ENCODE measurements at regions not wholly inside any gene's neighbourhood (a gene's known extent, or its start where the extent isn't known, plus 50 kb on each side); places are given as distances from the start of the nearest gene placed in this dataset.

DNA sequence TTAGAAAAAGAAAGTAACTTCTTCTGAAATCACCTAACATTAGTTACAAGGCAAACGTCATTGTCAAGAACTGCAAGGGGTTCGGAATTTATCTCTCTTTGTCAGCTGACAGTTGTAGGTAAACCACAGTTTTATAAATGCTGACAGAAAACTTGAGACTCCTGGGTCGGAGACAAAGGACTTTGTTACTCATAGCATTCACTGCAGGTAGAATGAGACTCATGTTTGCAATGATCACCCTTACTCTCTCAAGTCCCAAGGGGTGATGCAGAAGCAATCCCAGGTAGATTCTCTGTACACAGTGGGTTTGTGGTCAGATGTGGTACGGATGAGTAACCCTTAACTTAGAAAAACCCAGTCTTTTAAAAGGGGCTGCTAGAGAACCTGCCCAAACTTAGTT, 757.8 kb downstream of the TRIB2 start:
- TF ChIP-seq, protein P1, sequence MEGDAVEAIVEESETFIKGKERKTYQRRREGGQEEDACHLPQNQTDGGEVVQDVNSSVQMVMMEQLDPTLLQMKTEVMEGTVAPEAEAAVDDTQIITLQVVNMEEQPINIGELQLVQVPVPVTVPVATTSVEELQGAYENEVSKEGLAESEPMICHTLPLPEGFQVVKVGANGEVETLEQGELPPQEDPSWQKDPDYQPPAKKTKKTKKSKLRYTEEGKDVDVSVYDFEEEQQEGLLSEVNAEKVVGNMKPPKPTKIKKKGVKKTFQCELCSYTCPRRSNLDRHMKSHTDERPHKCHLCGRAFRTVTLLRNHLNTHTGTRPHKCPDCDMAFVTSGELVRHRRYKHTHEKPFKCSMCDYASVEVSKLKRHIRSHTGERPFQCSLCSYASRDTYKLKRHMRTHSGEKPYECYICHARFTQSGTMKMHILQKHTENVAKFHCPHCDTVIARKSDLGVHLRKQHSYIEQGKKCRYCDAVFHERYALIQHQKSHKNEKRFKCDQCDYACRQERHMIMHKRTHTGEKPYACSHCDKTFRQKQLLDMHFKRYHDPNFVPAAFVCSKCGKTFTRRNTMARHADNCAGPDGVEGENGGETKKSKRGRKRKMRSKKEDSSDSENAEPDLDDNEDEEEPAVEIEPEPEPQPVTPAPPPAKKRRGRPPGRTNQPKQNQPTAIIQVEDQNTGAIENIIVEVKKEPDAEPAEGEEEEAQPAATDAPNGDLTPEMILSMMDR (IDR thresholded peaks at IDR 0.05), result no peak
- TF ChIP-seq EZH2 (IDR thresholded peaks at IDR 0.05; ENCODE audit: borderline replicate concordance, insufficient read depth, low read depth, low read length, poor library complexity, severe bottlenecking), result no peak

Data from B cell (primary cell).